ENCODE measurements at regions not wholly inside any gene's neighbourhood (a gene's known extent, or its start where the extent isn't known, plus 50 kb on each side); places are given as distances from the start of the nearest gene placed in this dataset.

GRCh38 chr2:75799859-75800258 is 89.1 kb upstream of the GCFC2 start:
- H2AFZ ChIP-seq (ENCODE audit: low read depth, low read length): no peak overlapping the region
- no peaks in the 10 kb centered on the region for H3K79me2 ChIP-seq (ENCODE audit: insufficient read depth, low read length)
- TF ChIP-seq CTCF (IDR thresholded peaks at IDR 0.05; ENCODE audit: borderline replicate concordance, extremely low read depth, low read length, poor library complexity, severe bottlenecking) (no peak), EZH2 (IDR thresholded peaks at IDR 0.05; ENCODE audit: borderline replicate concordance, low read depth, low read length, severe bottlenecking) (no peak)
- no peak overlapping the region for H3K4me3 ChIP-seq (ENCODE audit: low read depth in 1 of 2, low read length in 2 of 2)
- H3K4me2 ChIP-seq (ENCODE audit: insufficient read depth, low read length): no peak overlapping the region
- H3K27ac ChIP-seq (ENCODE audit: low read length): no peak overlapping the region
- H3K9ac ChIP-seq (ENCODE audit: low read depth, low read length): no peak overlapping the region
- no peaks in the 10 kb centered on the region for H4K20me1 ChIP-seq (ENCODE audit: insufficient read depth, low read length)
- ATAC-seq (ENCODE audit: insufficient read depth, low read depth): no peak
- no peak for DNase-seq
- no peaks in the 10 kb centered on the region for H3K4me1 ChIP-seq (ENCODE audit: insufficient read depth, low read length)
- H3K27me3 ChIP-seq (ENCODE audit: insufficient read depth, low read length, poor library complexity): peaks cover 11% of the 10 kb centered on the region
- no peaks in the 10 kb centered on the region for H3K36me3 ChIP-seq (ENCODE audit: insufficient read depth, low read length)
- H3K9me3 ChIP-seq (ENCODE audit: insufficient read depth, low read length, severe bottlenecking): no peaks in the 10 kb centered on the region

DNA sequence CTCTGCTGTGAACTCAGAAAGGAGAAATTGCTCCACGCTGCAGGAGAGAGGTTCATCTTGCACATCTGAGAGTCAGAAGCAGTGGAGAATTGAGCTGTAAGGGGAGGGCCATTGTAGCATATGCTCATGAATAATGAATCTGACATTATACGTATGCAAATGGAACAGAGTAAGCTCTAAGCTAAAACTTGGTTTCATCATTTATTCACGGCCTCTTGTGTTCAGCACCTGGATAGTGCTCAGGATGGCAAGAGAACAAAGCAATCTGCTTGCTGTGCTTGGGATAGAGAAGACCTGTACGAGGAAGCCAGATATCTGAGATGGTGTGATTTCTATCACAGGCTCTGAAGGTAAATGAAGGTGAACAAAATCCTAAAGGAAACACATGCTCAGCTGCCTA is 87.9 kb upstream of the GCFC2 start:
- Histone ChIP-seq H3K27ac (ENCODE audit: low read length) (no peak overlapping the region), H3K4me3 (ENCODE audit: low read depth in 1 of 2, low read length in 2 of 2) (no peak overlapping the region), H3K9me3 (ENCODE audit: insufficient read depth, low read length, severe bottlenecking) (no peaks in the 10 kb centered on the region), H3K79me2 (ENCODE audit: insufficient read depth, low read length) (no peaks in the 10 kb centered on the region), H3K4me2 (ENCODE audit: insufficient read depth, low read length) (no peak overlapping the region), H3K27me3 (ENCODE audit: insufficient read depth, low read length, poor library complexity) (peaks cover 11% of the 10 kb centered on the region), H3K9ac (ENCODE audit: low read depth, low read length) (no peak overlapping the region), H2AFZ (ENCODE audit: low read depth, low read length) (no peak overlapping the region), H4K20me1 (ENCODE audit: insufficient read depth, low read length) (no peaks in the 10 kb centered on the region), H3K4me1 (ENCODE audit: insufficient read depth, low read length) (no peaks in the 10 kb centered on the region), H3K36me3 (ENCODE audit: insufficient read depth, low read length) (no peaks in the 10 kb centered on the region)
- TF ChIP-seq CTCF (IDR thresholded peaks at IDR 0.05; ENCODE audit: borderline replicate concordance, extremely low read depth, low read length, poor library complexity, severe bottlenecking) (no peak), EZH2 (IDR thresholded peaks at IDR 0.05; ENCODE audit: borderline replicate concordance, low read depth, low read length, severe bottlenecking) (no peak)
- DNase-seq (no peak), ATAC-seq (ENCODE audit: insufficient read depth, low read depth) (no peak)

- no peak for TF ChIP-seq CTCF (IDR thresholded peaks at IDR 0.05; ENCODE audit: borderline replicate concordance, extremely low read depth, low read length, poor library complexity, severe bottlenecking)
- no peak for TF ChIP-seq EZH2 (IDR thresholded peaks at IDR 0.05; ENCODE audit: borderline replicate concordance, low read depth, low read length, severe bottlenecking)
- Histone ChIP-seq H2AFZ (ENCODE audit: low read depth, low read length) (no peak overlapping the region), H3K36me3 (ENCODE audit: insufficient read depth, low read length) (no peaks in the 10 kb centered on the region), H3K4me2 (ENCODE audit: insufficient read depth, low read length) (no peak overlapping the region), H3K9ac (ENCODE audit: low read depth, low read length) (no peak overlapping the region), H3K79me2 (ENCODE audit: insufficient read depth, low read length) (no peaks in the 10 kb centered on the region), H4K20me1 (ENCODE audit: insufficient read depth, low read length) (no peaks in the 10 kb centered on the region), H3K27ac (ENCODE audit: low read length) (no peak overlapping the region), H3K9me3 (ENCODE audit: insufficient read depth, low read length, severe bottlenecking) (no peaks in the 10 kb centered on the region), H3K27me3 (ENCODE audit: insufficient read depth, low read length, poor library complexity) (peaks cover 5% of the 10 kb centered on the region), H3K4me3 (ENCODE audit: low read depth in 1 of 2, low read length in 2 of 2) (no peak overlapping the region), H3K4me1 (ENCODE audit: insufficient read depth, low read length) (no peaks in the 10 kb centered on the region)
- DNase-seq: no peak
- no peak for ATAC-seq (ENCODE audit: insufficient read depth, low read depth)
These were observed 82.3 kb upstream of the GCFC2 start for GRCh38 chr2:75792996-75793395.

DNA sequence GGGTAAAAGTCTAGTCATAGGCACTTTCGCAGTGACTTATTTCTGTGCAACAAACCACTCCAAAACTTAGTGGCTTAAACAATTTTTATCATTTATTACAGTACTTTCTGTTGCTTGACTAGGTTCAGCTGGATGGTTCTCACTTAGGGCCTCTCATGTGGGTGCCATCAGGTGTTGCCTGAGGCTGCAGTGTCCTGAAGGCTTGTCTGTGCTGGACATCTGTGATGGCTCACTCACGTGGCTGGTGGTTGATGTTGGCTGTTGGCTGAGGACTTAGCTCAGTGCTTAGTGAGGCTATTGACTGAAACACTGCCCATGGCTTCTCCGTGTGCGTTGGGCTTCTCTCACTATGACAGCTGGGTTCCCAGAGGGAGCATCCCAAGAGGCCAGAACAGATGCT is 81.4 kb upstream of the GCFC2 start:
- H3K4me2 ChIP-seq (ENCODE audit: insufficient read depth, low read length): no peak overlapping the region
- no peaks in the 10 kb centered on the region for H4K20me1 ChIP-seq (ENCODE audit: insufficient read depth, low read length)
- H3K36me3 ChIP-seq (ENCODE audit: insufficient read depth, low read length): no peaks in the 10 kb centered on the region
- no peak for DNase-seq
- H3K27ac ChIP-seq (ENCODE audit: low read length): no peak overlapping the region
- H2AFZ ChIP-seq (ENCODE audit: low read depth, low read length): no peak overlapping the region
- H3K9me3 ChIP-seq (ENCODE audit: insufficient read depth, low read length, severe bottlenecking): no peaks in the 10 kb centered on the region
- no peak for ATAC-seq (ENCODE audit: insufficient read depth, low read depth)
- no peaks in the 10 kb centered on the region for H3K79me2 ChIP-seq (ENCODE audit: insufficient read depth, low read length)
- no peak overlapping the region for H3K9ac ChIP-seq (ENCODE audit: low read depth, low read length)
- H3K27me3 ChIP-seq (ENCODE audit: insufficient read depth, low read length, poor library complexity): peaks cover 5% of the 10 kb centered on the region
- H3K4me3 ChIP-seq (ENCODE audit: low read depth in 1 of 2, low read length in 2 of 2): no peak overlapping the region
- no peaks in the 10 kb centered on the region for H3K4me1 ChIP-seq (ENCODE audit: insufficient read depth, low read length)
- TF ChIP-seq EZH2 (IDR thresholded peaks at IDR 0.05; ENCODE audit: borderline replicate concordance, low read depth, low read length, severe bottlenecking) (no peak), CTCF (IDR thresholded peaks at IDR 0.05; ENCODE audit: borderline replicate concordance, extremely low read depth, low read length, poor library complexity, severe bottlenecking) (no peak)
